Retinal pigment epithelial cell (primary cell): ENCODE measurements at regions not wholly inside any gene's neighbourhood (a gene's known extent, or its start where the extent isn't known, plus 50 kb on each side); places are given as distances from the start of the nearest gene placed in this dataset.
"Not testable (repeated sequence)": the region's sequence is repeated elsewhere in the genome, so short reads cannot be mapped to it uniquely, and the experiment has no call there.

Experiments
- DNase-seq: peaks from one replicate; pipeline ENCODE4 v3.0.0-alpha.2; 2010; ENCODE audit warnings: low read depth
- H3K4me3 ChIP-seq: 2 replicates; pipeline ENCODE4 v1.5.1; 2011; ENCODE audit warnings: mild to moderate bottlenecking, low read length, control low read depth, moderate library complexity
- TF ChIP-seq, protein P1 (sequence below): conservative IDR thresholded peaks from 2 replicates; pipeline ENCODE4 v1.5.1; 2011; ENCODE audit warnings: low read depth, low read length, control low read depth, inconsistent platforms

DNA sequence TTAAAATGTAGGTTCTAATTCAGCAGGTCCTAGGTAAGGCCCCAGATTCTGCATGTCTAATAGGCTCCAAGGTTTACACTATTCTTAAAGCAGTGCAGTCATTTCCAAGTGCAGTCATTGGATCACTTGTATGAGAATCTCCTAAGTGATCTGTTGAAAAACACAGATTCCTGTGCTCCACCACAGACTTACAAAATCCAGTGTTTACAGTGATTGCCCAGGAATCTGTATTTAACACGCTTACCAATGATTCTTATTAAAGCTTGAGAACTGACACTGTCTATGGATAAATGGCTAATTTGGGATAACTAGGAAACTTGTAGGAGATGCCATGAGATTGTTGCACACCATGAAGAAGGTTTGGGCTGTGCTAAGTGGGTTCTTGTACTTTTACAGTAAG lies 104.6 kb upstream of the PLEKHG1 start:
- TF ChIP-seq, protein P1, sequence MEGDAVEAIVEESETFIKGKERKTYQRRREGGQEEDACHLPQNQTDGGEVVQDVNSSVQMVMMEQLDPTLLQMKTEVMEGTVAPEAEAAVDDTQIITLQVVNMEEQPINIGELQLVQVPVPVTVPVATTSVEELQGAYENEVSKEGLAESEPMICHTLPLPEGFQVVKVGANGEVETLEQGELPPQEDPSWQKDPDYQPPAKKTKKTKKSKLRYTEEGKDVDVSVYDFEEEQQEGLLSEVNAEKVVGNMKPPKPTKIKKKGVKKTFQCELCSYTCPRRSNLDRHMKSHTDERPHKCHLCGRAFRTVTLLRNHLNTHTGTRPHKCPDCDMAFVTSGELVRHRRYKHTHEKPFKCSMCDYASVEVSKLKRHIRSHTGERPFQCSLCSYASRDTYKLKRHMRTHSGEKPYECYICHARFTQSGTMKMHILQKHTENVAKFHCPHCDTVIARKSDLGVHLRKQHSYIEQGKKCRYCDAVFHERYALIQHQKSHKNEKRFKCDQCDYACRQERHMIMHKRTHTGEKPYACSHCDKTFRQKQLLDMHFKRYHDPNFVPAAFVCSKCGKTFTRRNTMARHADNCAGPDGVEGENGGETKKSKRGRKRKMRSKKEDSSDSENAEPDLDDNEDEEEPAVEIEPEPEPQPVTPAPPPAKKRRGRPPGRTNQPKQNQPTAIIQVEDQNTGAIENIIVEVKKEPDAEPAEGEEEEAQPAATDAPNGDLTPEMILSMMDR = no peak
- DNase-seq = no peak
- no peak overlapping the region for H3K4me3 ChIP-seq

DNA sequence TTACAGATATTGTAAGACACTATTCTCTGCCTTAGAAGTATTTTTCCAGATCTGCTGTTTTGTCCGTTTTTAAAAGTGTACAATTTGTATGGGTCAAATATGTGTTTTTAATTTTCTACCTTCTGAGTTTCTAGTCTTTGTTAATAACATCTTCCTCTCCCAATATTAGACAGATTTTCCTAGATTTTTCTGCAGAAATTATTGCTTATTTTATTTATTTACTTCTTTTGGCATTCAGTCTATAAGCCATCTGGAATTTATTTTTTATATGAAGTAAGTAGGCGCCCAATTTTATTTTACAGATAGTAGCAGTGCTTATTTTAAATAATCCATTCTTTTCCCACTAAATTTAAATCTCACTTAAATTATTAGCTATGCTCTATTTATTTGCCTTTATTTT lies 103.1 kb upstream of the PLEKHG1 start:
- DNase-seq = no peak
- no peak overlapping the region for H3K4me3 ChIP-seq
- TF ChIP-seq, protein P1 = no peak

DNA sequence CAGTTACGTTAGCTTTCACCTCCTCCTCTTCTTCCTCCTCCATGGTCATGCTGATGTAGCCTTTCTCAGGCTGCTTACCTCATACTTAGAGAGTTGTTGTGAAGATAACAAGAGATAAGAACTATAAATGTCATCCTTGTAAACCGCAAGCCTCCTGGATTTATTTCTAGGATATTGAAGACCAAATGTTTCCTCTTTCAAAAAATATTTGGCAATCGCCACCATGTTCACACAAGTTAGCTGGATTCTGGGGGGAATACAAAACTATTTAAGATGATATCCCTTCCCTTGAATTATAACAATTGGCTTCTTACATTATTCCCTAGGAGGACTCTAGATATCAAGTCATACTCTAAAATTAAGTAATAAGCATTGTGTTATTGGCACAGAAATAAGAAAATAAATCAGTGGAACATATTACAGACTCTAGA lies 99.8 kb upstream of the PLEKHG1 start:
- no peak for DNase-seq
- H3K4me3 ChIP-seq = no peak overlapping the region
- TF ChIP-seq, protein P1 = no peak

DNA sequence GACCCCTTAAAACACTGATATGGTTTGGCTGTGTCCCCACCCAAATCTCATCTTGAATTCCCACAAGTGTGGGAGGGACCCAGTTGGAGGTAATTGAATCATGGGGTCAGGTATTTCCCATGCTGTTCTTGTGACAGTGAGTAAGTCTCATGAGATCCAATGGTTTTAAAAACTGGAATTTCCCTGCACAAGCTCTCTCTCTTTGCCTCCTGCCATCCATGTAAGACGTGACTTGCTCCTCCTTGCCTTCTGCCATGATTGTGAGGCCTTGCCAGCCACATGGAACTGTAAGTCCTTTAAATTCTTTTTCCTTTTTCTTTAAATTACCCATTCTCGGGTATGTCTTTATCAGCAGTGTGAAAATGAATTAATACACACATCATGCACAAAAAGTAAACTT lies 99.1 kb upstream of the PLEKHG1 start:
- H3K4me3 ChIP-seq, DNase-seq: not testable (repeated sequence)

DNA sequence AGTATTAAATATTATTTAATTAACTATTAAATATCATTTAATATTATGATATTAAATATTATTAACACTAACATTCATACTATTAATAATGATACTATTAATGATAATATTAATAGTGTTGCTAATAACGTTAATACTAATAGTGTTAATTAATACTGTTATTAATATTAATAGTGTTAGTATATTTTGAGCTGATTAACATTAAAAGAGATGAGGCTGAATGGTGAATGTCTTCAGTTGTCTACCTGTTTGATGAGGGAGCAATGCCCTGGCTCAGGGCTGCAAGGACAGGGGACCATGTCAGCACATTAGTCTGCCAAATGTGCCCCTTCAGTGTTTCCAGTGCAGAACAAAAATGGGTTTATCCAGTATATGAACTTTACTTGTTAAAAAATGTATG lies 96.6 kb upstream of the PLEKHG1 start:
- H3K4me3 ChIP-seq = no peak overlapping the region
- no peak for DNase-seq
- TF ChIP-seq, protein P1 = no peak

DNA sequence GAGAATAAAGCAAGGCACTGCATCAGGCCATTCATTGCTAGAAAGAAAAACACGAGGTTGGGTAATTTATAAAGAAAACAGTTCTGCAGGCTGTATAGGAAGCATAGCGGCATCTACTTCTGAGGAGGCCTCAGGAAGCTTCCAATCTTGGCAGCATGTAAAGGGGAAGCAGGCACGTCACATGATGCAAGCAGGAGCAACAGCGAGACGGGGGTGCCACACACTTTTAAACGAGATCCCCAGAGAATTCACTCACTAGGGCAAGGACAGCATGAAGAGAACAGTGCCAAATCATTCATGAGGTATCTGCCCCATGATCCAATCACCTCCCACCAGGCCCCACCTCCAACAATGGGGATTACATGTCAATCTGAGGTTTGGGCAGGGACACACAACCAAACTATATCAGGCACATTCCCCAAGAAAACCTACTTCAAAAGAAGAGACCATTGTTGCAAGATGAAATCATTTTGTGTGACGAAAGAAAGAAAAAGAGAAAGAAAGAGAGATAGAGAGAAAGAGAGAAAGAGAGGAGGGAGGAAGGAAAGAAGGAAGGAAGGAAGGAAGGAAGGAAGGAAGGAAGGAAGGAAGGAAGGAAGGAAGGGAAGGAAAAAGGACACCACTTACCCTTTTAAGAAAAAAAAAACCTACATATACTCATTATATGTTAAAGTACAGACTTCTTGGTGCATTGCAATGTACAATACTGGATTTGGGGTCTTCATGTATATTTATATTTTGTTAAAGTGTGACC lies 95.9 kb upstream of the PLEKHG1 start:
- H3K4me3 ChIP-seq = no peak overlapping the region
- TF ChIP-seq, protein P1 = no peak
- no peak for DNase-seq

DNA sequence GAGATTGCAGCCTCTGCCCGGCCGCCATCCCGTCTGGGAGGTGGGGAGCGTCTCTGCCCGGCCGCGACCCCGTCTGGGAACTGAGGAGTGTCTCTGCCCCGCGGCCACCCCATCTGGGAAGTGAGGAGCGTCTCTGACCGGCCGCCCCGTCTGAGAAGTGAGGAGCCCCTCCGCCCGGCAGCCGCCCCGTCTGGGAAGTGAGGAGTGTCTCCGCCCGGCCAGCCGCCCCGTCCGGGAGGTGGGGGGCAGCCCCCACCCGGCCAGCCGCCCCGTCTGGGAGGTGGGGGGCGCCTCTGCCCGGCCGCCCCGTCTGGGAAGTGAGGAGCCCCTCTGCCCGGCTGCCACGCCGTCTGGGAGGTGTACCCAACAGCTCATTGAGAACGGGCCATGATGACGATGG lies 92.3 kb upstream of the PLEKHG1 start:
- not testable (repeated sequence) for H3K4me3 ChIP-seq, DNase-seq

DNA sequence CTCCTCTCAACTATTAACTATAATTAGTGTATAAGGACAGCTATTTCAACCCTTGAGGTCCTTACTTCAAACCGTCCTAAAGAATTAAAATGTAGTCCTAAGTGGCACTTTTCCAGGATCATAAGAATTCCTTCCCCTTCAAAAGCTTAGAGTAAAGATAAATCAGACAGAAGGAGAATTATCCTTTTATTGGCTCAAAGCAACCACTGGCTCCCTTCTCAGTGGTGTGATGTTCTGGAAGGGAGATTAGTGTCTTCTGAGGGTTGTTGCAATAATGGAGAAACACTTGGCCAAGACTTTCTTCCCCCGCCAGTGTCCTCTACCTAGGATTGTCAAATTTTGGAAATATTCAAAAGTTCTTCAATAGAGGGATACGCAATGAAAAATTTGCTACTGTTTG lies 89.1 kb upstream of the PLEKHG1 start:
- DNase-seq = no peak
- H3K4me3 ChIP-seq = no peak overlapping the region
- TF ChIP-seq, protein P1 = no peak
